NCI-H69 (cell line): ENCODE measurements at regions not wholly inside any gene's neighbourhood (a gene's known extent, or its start where the extent isn't known, plus 50 kb on each side); places are given as distances from the start of the nearest gene placed in this dataset.

Experiments
- DNase-seq: peaks from one replicate; lab custom pipeline; 2025; lab: John Stamatoyannopoulos, UW

DNA sequence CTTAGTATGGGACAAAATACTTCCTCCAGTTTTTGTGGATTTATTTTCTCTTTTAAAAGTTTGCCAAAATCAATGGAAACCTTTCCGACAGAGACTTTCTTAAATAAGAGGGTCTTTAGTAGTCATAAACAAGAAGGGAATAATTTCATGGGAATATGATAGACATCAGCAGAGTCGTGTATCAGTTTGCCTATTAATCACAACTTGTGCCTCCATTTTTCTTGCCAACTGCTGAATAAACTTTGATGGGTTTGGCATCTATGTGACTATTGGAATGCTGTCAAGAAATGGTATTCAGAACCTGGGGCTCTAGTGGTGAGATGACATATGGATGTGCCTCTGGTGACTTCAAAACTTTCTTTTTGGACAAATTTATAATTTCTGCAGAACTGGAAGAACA is 1668.2 kb downstream of the MAT2B start:
- DNase-seq: no peak

DNA sequence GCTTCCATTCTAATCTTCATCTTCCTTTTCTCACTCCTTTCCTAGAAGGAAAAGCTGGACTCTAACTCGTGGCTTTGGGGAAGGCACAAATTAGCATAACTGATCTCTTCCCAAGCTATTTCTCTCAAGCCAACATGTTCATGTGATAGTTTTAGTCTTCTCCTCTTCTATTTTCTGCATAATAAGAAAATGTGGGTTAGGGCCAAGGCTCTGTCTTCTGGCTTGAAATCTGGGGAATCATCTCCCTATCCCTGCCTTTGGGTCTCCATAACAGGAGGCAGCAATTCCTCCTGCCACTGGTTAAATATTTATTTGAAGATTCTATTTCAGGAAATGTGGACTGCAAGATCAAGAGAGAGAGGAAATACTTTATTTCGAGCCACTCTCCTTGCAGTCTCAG is 1669.6 kb downstream of the MAT2B start:
- DNase-seq: no peak

DNA sequence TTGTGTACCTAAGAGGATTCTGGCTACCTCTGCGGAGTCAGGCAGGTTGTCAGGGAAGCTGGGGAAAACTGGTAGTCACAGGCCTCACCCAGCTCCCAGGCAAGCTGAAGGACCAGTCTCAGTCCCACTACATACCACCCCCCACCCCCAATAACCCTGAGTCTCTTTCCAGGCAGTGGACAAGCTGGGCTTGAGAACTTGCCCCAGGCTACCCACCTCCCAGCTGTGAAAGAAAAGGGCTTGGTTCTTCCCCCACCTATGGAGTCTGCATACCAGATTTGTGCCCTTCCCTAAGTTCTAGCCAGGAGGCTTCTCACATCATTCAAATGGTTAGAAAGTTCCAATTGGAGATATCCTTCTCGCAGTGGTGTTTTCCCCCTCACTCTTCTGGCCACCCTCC is 1678.8 kb downstream of the MAT2B start:
- DNase-seq: no peak

DNA sequence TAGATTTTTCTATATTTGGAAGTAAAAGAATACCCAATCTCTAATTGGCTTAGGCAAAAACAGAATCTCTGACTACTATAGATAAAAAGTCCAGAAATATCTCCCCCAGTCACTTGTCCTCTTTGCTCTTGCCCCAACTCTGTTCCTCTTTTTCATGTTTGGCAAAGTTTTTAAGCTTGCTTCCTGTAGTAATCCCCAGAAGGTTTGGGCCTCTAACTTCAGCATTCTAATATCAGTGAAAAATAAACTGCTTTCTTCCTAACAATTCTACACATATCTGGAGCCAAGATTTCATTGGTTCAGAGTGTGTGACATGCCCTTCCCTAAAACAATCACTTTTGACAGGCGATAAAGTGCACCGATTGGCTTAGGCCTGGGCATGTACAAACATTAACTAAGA is 1680.3 kb downstream of the MAT2B start:
- DNase-seq: no peak

DNA sequence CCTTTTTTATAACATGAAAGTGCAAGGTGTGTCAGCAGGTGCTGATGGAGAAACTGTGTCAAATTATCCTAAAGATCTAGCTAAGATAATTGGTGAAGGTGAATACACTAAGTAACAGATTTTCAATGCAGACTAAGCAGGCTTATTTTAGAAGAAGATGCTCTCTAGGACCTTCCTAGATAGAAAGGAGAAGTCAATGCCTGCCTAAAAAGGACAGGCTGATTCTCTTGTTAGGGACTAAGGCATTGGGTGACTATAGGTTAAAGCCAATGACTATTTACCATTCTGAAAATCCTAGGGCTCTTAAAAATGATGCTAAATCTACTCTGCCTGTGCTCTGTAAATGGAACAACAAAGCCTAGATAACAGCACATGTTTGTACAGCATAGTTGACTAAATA is 1682.4 kb downstream of the MAT2B start:
- DNase-seq: no peak

DNA sequence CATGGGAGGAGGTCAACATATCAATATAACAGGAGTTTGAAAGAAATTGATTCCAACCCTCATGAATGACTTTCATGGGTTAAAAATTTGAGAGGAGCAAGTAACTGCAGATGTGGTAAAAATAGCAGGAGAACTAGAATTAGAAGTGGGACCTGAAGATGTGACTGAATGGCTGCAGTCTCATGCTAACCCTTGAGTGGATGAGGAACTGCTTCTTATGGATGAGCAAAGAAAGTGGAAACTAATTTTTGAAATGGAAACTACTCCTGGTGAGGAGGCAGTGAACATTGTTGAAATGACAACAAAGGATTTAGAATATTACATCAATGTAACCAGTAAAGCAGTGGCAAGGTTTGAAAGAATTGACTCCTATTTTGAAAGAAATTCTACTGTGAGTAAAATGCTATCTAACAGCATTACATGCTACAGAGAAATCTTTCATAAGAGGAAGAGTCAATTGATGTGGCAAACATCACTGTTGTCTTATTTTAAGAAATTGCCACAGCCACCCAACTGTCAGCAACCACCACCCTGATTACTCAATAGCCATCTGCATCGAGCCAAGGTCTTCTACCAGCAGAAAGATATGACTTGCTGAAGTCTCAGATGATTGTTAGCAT is 1683.2 kb downstream of the MAT2B start:
- no peak for DNase-seq

DNA sequence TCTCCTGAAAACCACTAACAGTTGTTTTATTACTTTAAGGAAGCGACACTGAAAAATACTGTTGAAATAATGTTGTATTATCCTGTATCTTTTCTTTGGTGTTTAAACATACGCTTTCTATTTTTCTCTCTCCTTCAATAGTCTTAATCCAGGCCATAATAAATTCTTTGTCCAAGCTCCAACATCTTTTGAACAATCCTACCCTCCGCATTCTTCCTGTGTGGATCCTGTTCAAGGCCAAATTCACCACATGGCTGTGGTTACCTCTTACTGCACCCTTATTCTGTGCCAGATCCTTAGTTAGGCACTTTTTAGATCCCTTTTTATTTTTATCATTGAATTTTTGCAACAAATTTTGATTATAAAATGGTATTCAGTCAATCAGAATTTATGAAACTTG is 1691.5 kb downstream of the MAT2B start:
- DNase-seq: no peak

DNA sequence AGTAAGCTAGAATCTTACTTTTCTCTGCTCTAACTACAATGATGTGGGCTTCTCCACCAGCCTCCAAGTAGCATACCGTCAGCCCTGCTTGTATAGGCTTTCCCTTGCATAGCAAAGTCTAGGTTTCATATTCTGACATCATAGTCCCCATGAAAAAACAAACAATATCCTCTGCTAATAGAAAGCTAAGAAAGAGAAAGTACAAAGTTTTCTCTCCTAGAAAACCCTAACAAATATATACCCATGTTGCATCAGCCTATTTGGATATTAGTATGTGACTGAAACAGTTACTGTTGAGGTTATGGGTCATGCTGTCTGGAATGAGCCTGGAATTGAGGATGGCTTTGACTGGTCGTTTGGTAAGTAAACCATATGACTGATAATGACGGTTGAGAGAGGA is 1696.0 kb downstream of the MAT2B start:
- DNase-seq: no peak

DNA sequence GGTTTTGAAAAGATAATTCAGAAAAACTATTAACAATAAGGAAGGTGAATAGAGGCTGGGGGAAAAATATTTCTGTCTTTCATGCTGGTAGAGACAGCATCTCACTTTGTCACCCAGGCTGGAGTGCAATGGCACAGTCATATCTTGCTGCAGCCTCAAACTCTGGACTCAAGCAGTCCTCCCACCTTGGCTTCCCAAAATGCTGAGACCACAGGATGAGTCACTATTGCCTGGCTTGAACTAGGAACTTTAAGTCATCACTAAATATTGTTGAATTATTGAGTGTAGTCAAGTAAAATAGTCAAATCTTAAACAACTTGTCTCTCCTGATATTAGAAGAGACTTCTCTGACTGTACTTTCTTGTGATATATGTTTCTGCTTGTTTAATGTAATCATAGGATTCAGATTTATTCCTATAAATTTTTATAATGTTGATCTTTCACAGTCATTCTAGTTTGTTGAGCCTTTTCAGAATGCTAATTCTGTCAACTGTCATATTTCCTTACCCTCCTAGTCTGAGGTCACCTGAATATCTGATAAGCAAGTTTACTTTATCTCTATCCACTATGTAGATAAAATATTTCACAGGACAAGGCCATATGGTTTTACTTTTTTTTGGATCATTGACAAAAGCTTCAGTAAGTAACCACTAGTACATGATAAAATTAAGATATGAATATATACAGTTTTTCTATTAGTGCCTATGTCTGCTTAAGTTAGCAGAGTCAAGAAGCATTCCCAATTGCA is 1696.5 kb downstream of the MAT2B start:
- no peak for DNase-seq

DNA sequence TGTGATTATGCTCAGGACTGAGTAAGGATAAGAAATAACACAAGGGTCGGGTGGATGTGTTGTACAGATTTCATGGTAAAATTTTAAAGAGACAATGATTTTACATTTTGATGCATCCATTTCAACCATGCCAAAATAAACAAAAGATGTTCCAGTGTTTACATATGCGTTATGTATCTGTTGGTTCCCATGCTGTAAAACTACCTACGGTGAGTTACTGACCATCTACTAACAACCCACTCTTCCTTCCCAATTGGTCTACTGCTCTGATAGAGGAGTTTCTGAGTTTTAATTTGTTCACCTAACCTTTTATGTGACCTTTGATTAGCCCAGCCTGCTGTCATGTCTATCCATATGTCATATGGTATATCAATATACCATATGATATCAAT is 1697.1 kb downstream of the MAT2B start:
- DNase-seq: no peak

DNA sequence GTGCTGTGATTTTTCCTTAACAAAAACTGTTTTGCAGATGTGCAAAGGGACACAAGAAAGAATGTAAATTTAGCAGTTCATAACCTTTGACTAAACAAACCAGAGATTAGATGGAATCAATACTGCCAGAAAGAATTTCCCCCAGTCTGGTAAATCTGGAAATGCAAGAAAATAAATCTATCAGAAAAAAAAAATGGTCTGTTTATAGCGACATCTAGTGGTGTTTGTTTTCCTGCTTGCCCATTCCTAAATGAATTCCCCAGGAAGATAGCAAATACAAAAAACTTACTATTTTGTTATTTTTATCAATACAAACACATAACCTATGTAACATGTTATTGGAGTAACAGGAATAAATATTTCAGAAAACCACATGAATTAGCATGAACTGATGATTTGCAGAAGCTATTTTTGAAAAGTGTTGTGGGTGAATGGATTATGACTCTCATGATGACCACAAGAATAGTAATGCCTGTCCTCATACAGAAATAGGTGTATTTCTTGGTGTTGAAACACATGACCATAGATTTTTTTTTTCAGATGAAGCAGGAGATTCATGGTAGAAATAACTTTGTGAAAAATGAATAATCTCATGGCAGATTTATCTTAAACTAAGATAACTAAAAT is 1703.8 kb downstream of the MAT2B start:
- peak; percentile 40 for DNase-seq

DNA sequence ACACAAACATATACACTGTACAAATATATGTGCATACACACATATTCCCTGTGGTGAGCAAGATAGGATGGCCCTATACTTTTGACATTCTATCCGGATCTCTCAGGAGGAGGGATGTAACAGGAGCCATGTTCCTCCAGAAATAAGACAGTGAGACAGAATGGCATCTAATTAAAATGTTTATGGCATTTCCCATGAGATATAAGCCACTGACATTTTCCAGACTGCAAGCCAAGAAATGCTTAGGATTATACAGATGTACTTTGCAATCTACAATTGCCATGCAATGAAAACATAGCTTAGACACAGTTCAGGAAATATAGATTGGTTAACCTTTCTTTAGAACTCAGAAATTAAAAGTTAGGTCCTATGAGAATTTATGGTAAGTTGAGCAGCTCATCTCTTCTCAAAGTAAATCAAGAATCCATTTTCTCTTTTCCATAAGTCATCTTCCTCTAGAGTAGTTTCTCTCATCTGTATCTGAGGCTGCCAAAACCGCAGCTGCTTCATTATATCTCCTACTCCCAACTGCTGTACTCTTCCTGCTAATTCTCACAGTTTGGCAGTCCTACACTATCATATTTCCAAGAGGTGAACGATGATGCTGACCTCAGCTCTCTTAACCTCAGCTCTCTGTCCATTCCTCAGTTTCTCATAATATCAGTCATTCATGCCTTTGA is 1719.1 kb downstream of the MAT2B start:
- peak; percentile 4 for DNase-seq

DNA sequence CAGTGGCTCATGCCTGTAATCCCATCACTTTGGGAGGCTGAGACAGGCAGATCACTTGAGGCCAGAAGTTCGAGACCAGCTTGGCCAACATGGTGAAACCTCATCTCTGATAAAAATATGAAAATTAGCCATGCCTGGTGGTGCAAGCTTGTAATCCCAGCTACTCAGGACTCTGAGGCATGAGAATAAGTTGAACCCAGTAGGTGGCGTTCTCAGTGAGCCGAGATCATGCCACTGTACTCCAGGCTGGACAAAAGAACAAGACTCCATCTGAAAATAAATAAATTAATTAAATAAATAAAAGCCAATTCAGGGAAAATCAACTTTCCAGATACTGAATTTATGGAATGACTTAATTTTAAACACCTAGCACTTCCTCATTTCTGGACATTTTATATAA is 1722.1 kb downstream of the MAT2B start:
- peak; percentile 5 for DNase-seq

DNA sequence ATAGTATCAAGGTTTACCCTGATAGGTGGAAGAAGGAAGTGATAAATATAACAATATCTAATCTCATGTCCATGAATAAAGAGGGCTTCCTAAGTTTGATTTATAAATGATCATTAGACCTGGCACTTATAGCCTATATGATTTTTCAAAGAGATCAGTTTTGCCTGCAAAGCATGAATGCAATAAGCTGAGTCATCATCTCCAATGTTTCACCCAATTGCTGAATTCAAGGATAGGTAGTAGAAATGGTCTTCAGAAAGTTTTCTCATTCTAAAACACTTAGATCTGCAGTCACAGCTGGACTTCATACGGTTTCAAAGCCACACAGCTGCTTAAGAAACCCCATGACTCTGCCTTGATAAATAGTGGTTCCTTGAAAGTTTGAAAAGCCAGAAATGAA is 1722.8 kb downstream of the MAT2B start:
- peak; percentile 18 for DNase-seq

DNA sequence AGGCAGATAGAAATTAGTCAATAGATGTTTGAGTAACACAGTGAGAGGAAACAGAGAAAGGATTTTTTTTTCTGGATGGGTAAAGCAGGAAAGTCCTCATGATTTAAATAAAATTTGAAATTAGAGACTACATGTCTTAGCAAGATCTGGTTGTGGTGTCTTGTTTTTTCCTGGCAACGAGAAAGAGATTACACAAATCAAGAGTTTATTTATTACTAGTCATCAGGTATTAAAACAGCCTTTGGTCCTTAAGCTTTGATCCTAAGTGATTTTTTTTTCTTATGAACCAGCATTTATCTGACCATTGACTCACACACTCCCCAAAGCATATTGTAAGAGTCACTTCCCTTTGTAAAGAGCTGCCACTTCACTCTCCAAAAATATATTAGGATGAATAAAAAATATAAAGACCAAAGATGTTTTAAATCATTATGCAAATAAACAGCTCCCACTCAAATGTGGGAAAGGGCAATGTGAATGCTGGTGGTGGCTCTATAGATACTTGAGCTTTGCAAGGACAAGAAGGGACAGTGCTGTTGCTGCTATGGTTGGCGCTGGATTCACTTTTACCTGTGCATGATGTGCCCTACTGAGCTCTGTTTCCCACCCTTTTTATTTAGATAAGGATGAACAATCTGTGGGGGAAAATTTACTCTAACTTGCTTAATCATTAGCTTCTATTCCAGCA is 1726.5 kb downstream of the MAT2B start:
- no peak for DNase-seq

DNA sequence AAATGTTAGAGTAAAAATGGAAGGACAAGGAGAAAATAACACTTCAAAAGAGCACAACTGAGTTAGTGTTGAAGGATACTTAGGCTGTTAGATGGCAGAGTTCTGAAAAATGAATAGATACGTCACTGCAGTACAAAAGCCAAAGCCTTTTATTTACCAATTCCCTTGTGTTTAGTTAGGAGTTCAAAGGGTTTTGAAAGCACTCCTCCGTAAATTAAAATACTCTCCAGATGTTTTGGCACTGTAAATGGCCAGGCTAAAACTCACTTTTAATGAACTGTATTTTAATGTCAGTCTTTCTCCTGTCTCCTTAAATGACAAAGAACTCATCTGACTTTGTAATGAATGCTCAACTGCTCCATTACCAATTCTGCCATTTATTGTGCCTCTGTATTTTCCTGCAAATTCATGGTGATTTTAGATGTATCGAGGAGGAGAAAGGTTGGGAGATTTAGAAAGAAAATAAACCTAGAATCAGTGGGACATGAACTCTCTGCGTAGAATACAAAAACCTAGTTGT is 1727.2 kb downstream of the MAT2B start:
- DNase-seq: no peak

DNA sequence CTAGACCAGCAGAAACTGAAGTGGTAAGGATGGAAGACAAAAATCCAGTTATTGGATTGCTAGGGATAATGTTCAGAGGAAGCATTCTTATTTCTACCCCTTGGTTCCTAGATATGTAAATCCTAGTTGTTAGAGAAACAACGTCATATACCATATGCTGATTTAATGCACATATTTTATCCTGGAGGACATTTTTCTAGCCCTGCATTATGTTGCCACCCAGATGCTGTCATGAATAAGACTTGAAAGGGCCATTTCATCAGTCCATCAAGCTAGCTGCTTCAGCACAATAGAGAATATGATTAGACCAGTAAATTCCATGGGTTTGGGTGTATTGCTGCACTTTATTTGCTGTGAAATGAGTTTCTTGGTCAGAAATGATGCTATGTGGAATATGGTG is 1736.4 kb downstream of the MAT2B start:
- no peak for DNase-seq

DNA sequence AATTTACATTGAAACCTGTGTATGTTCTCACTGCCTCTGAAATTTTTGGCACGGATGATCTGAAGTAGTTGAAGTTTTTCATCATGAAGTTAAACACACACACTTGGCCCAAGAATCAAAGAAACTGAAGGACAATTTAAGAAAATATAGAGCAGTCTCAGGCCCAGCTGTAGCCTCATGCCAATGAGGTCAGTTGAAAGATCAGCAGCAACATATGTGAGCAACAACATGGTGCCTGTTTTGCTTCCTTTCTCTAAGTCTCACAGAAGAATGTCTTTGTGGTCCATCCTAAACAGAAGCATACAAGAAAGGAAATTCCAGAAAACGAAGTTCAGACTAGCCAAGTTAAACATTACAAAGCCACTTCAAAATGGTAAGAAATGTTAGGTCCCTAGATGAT is 1737.2 kb downstream of the MAT2B start:
- DNase-seq: no peak

DNA sequence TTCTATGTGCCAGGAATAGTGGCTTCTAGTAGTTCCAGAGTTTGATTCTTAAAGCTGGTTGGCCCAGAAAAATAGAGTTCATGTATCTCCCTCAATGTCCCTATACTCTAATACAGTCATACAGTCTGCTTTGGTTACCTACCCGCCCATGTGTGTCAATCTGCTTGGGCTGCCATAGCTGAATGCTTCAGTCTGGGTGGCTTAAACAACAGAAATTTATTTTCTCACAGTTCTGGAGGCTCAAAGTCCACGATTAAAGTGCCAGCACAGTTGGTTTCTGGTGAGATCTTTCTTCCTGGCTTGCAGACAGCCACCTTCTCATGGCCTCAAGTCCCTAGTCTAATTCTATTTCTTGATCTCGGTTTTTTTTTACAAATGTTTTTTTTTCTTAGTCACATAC is 1739.0 kb downstream of the MAT2B start:
- DNase-seq: no peak

DNA sequence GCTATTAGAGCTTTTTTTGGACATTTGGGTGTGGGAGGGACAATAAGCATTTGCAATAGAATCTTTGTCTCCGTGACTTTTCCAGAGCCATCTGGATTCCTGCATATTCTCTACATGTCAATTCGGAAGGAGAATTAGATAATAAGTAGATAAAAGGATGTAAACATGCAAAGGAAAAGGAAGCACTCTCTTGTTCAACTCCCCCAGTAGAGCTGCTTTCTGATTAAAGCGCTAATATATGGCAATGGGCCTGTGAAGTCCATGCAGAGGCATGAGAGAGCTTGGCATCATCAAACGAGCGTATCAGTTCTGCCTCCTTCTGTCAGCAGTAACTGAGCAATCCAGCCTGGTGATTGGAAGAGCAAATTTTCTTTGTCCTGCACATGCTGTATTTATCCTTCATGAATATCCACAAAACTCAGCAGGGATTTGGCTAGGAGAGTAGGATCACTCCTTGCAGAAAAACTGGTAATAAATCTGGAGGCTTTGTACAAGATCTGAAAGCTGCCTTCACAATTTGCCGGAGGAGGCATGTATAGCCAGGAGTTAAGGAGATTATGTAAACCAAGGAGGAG is 1752.9 kb downstream of the MAT2B start:
- peak; percentile 13 for DNase-seq

DNA sequence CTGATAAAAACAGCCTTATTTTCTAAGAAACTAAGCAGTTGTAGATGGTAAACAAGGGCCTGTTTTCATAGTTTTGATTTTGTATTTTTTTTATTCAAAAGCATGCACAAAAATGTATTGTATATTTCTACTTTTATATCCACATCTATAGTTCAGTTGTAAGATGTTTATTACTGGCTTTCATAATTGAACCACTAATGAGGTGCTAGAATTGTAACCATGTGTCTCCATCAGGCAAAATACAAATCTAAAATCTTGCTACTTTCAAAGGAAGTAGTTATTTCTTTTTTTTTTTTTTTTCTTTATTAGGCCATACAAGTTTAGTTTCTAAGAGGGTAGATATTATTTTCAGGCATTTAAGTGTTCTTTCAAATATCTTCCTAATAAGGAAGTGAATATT is 1755.0 kb downstream of the MAT2B start:
- no peak for DNase-seq

DNA sequence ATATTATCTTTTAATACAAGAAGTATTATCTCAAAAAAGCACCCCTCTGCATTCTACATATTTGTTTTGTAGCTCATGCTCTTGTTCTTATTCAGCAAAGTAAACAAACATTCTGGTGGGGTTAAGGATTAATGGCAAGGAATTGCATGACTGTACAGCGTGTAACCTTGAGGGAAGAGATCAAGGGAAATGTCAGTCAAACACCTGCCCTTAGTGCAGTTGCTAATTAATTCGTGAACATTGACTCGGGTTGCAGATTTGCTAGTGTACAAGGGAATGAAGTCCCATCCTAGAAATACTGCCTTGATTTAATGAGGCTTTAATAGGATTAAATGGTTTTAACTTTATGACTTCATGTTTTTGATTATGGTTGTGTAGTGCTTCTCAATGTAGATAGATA is 1758.1 kb downstream of the MAT2B start:
- DNase-seq: no peak
